ENCODE measurements at regions not wholly inside any gene's neighbourhood (a gene's known extent, or its start where the extent isn't known, plus 50 kb on each side); places are given as distances from the start of the nearest gene placed in this dataset.

DNA sequence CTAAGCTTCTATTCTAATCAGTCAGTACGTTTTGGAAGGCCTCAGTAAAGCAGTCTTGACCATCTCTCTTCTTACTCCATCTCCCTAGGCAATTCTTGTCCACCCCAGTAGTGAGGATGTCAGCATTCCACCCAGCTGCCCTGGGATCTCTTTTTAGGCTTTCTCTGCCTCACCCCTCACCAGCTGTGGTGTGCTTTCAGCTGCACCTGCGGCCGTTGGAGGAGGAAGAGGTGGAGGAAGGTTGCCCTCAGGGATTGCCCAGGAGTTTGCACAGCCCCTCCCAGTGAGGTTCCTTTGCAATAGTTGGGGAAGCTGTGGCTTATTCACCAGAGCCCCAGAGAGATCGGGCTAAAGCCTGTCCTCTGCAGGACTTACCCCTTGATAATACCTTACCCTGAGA is 615.8 kb downstream of the BNC2 start:
- no peak for DNase-seq
- no peaks in the 10 kb centered on the region for H3K4me1 ChIP-seq
- H3K9ac ChIP-seq (ENCODE audit: low read depth in 2 of 2, low read length in 2 of 2) = no peak overlapping the region
- TF ChIP-seq, protein P1, sequence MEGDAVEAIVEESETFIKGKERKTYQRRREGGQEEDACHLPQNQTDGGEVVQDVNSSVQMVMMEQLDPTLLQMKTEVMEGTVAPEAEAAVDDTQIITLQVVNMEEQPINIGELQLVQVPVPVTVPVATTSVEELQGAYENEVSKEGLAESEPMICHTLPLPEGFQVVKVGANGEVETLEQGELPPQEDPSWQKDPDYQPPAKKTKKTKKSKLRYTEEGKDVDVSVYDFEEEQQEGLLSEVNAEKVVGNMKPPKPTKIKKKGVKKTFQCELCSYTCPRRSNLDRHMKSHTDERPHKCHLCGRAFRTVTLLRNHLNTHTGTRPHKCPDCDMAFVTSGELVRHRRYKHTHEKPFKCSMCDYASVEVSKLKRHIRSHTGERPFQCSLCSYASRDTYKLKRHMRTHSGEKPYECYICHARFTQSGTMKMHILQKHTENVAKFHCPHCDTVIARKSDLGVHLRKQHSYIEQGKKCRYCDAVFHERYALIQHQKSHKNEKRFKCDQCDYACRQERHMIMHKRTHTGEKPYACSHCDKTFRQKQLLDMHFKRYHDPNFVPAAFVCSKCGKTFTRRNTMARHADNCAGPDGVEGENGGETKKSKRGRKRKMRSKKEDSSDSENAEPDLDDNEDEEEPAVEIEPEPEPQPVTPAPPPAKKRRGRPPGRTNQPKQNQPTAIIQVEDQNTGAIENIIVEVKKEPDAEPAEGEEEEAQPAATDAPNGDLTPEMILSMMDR (IDR thresholded peaks at IDR 0.05) = no peak
- no peak overlapping the region for H3K4me3 ChIP-seq
- no peaks in the 10 kb centered on the region for H3K9me3 ChIP-seq
- intact Hi-C loops (cut with DNase I) = no loop called here
- no peak overlapping the region for H3K27ac ChIP-seq
- H3K27me3 ChIP-seq = no peaks in the 10 kb centered on the region
- H3K36me3 ChIP-seq = no peaks in the 10 kb centered on the region

DNA sequence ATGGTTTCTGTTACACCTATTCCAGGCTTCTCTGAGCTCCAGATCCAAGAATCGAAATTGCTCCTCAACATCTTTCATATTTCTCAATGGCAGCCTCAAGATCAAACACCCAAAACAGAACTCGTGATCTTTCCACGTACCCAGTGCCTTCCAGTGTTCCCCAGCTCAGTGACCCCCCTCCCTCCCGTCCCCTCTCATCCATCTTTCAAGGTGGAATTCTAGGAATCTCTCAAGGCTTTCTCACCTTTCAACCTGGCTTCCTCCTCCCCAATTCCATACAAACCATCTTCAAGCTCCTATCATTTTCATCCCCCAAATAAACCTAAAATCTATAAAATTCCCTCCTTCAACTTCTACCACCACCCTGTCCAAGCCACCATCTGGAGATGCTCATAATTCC is 615.3 kb downstream of the BNC2 start:
- no peak for DNase-seq
- Histone ChIP-seq H3K27me3 (no peaks in the 10 kb centered on the region), H3K9me3 (no peaks in the 10 kb centered on the region), H3K4me3 (no peak overlapping the region), H3K4me1 (no peaks in the 10 kb centered on the region), H3K27ac (no peak overlapping the region), H3K9ac (ENCODE audit: low read depth in 2 of 2, low read length in 2 of 2) (no peak overlapping the region), H3K36me3 (no peaks in the 10 kb centered on the region)
- TF ChIP-seq, protein P1 (IDR thresholded peaks at IDR 0.05) = no peak
- intact Hi-C loops (cut with DNase I) = no loop called here

DNA sequence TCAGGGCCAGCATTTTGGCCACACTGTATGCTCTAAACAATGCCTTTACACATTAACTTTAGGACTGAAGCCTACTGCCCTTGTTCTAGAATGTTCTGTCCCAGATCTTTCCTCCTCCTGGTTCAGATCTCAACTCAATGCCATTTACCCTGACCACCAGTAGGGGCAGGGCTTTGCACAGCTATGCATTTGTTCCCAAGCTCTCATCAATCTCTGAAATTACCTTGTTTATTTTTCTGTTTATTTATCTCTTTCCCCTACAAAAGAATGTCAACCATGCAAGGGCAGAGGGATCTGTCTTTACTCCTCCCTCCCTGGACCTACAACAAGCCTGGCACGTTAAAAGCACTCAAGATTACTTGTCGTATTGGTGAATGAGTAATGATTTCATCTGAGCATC is 612.9 kb downstream of the BNC2 start:
- H3K27ac ChIP-seq = no peak overlapping the region
- H3K27me3 ChIP-seq = no peaks in the 10 kb centered on the region
- intact Hi-C loops (cut with DNase I) = no loop called here
- H3K36me3 ChIP-seq = no peaks in the 10 kb centered on the region
- H3K4me1 ChIP-seq = no peaks in the 10 kb centered on the region
- no peak overlapping the region for H3K4me3 ChIP-seq
- no peaks in the 10 kb centered on the region for H3K9me3 ChIP-seq
- DNase-seq = no peak
- TF ChIP-seq, protein P1 (IDR thresholded peaks at IDR 0.05) = peak; percentile 14
- H3K9ac ChIP-seq (ENCODE audit: low read depth in 2 of 2, low read length in 2 of 2) = no peak overlapping the region

DNA sequence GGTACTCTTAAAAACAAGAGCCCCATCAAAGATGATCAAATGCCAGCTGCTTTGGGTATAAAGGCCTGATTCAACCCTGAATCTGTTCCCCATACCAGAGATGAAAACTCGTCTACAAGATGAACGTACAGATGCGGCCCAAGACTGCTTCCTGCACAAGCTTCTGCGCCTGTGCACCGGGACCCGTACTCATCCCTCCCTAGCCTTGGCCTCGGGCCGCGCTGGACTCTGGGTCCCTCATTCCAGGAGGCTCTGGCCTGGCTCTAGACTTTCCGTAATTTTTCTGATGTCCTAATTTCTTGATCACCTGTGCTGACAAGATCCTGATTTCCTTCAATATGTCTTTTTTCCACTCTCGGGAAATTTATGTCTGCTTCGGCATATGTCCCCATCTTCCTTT is 612.3 kb downstream of the BNC2 start:
- Histone ChIP-seq H3K9ac (ENCODE audit: low read depth in 2 of 2, low read length in 2 of 2) (no peak overlapping the region), H3K27ac (no peak overlapping the region), H3K36me3 (no peaks in the 10 kb centered on the region), H3K27me3 (no peaks in the 10 kb centered on the region), H3K9me3 (no peaks in the 10 kb centered on the region), H3K4me1 (no peaks in the 10 kb centered on the region), H3K4me3 (no peak overlapping the region)
- no peak for DNase-seq
- intact Hi-C loops (cut with DNase I) = no loop called here
- TF ChIP-seq, protein P1 (IDR thresholded peaks at IDR 0.05) = no peak

DNA sequence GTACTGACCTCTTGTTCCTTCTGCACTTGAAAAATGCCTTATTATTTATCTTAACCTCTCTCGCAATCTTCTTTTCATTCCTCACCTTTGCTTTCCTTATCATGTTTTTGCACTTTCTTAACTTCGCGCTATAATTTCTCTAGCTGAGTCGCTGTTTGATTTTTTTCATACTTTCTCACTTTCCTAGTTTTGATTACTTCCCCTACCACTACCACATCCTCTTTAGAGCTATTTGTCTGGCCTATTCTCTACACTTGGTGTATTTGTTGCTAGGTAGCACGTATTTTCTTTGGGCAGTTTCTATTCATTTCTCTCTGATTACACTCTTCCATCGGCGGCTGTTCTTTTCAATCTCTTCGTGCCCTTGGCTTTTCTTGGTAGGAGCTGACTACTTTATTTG is 611.8 kb downstream of the BNC2 start:
- H3K27ac ChIP-seq = no peak overlapping the region
- no peaks in the 10 kb centered on the region for H3K27me3 ChIP-seq
- no peak for DNase-seq
- H3K9ac ChIP-seq (ENCODE audit: low read depth in 2 of 2, low read length in 2 of 2) = no peak overlapping the region
- H3K36me3 ChIP-seq = no peaks in the 10 kb centered on the region
- H3K9me3 ChIP-seq = no peaks in the 10 kb centered on the region
- no peaks in the 10 kb centered on the region for H3K4me1 ChIP-seq
- TF ChIP-seq, protein P1 (IDR thresholded peaks at IDR 0.05) = no peak
- intact Hi-C loops (cut with DNase I) = no loop called here
- H3K4me3 ChIP-seq = no peak overlapping the region
